Breast epithelium (tissue), 4 donors: ENCODE measurements at regions not wholly inside any gene's neighbourhood (a gene's known extent, or its start where the extent isn't known, plus 50 kb on each side); places are given as distances from the start of the nearest gene placed in this dataset.

Source experiments
- DNase-seq, 2 donors: peaks; one replicate each; pipeline ENCODE4 v3.0.0-alpha.2; 2019; ENCODE audit warnings: low spot score in 2 of 2
- H3K27ac ChIP-seq, 2 donors: fragments of 200-600 bp; sonication (generic) in 1 of 2; one replicate each; pipeline ENCODE4 v1.5.1; 2016 to 2019; ENCODE audit warnings: mild to moderate bottlenecking in 1 of 2
- H3K27me3 ChIP-seq, 2 donors: fragments of 200-600 bp; sonication (generic) in 1 of 2; one replicate each; pipeline versions ENCODE4 v1.5.1 to v1.6.0; 2017 to 2019; ENCODE audit warnings: control low read depth in 1 of 2, mild to moderate bottlenecking in 1 of 2
- H3K36me3 ChIP-seq: fragments of 200-600 bp; one replicate; pipeline ENCODE4 v1.5.1; 2019
- H3K4me1 ChIP-seq, 2 donors: fragments of 200-600 bp; sonication (generic); one replicate each; pipeline ENCODE4 v1.5.1; 2016 to 2019; ENCODE audit warnings: control low read depth in 1 of 2
- H3K4me3 ChIP-seq, 3 donors: fragments of 200-600 bp; sonication (generic); 1 replicate in 2 of 3; 2 replicates in 1 of 3; pipeline ENCODE4 v1.5.1; 2016 to 2019; ENCODE audit warnings: mild to moderate bottlenecking in 3 of 3, moderate library complexity in 2 of 3
- H3K9me3 ChIP-seq, 2 donors: fragments of 200-600 bp; sonication (generic) in 1 of 2; one replicate each; pipeline ENCODE4 v1.5.1; 2016 to 2019; ENCODE audit warnings: control low read depth in 1 of 2
- POLR2A ChIP-seq: fragments of 450-650 bp; IDR thresholded peaks from one replicate; pipeline ENCODE4 v1.6.1; 2016; ENCODE audit warnings: antibody characterized with exemption, mild to moderate bottlenecking, moderate library complexity
- POLR2AphosphoS5 ChIP-seq, 3 donors: sonication (generic); formaldehyde crosslinking; IDR thresholded peaks; one replicate each; pipeline ENCODE4 v1.6.1; 2017; ENCODE audit warnings: antibody characterized with exemption in 3 of 3
- intact Hi-C: fragments of 100-400 bp; cut with DNase I; formaldehyde crosslinking; loops from one replicate; pipeline ENCODE4 v1.15.1; 2023; ENCODE audit warnings: low total_unique reads
- TF ChIP-seq, protein P1 (sequence below), 3 donors: fragments of 450-650 bp; IDR thresholded peaks; one replicate each; pipeline ENCODE4 v1.5.1; 2016 to 2017; ENCODE audit warnings: antibody characterized with exemption in 3 of 3, mild to moderate bottlenecking in 3 of 3, moderate library complexity in 3 of 3

DNA sequence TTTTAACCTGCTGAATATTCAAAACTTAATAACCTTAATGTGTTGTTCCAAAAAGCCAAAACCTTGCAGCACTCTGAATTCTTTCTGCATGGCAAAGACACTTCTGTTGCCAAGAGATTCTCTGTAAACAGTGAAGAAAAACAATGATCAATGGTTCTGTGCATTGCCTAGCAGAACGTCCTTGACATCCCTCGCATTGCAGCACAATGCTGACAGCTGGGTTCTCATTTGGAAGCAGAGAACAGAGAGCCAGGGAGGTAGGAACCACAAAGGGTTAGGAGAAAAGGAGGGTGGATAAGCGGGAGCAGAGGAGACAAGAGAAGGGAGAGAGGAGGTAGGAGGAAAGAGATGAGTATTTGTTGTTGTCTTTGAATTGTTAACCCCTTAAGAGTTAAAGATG is 501.1 kb downstream of the NAV3 start:
- Histone ChIP-seq H3K27me3 (no peaks in the 10 kb centered on the region), H3K27ac (no peak overlapping the region), H3K4me1 (no peaks in the 10 kb centered on the region), H3K4me3 (no peak overlapping the region), H3K9me3 (no peaks in the 10 kb centered on the region), H3K36me3 (no peaks in the 10 kb centered on the region)
- DNase-seq, result no peak
- intact Hi-C loops, result no loop called here
- TF ChIP-seq, protein P1, sequence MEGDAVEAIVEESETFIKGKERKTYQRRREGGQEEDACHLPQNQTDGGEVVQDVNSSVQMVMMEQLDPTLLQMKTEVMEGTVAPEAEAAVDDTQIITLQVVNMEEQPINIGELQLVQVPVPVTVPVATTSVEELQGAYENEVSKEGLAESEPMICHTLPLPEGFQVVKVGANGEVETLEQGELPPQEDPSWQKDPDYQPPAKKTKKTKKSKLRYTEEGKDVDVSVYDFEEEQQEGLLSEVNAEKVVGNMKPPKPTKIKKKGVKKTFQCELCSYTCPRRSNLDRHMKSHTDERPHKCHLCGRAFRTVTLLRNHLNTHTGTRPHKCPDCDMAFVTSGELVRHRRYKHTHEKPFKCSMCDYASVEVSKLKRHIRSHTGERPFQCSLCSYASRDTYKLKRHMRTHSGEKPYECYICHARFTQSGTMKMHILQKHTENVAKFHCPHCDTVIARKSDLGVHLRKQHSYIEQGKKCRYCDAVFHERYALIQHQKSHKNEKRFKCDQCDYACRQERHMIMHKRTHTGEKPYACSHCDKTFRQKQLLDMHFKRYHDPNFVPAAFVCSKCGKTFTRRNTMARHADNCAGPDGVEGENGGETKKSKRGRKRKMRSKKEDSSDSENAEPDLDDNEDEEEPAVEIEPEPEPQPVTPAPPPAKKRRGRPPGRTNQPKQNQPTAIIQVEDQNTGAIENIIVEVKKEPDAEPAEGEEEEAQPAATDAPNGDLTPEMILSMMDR (IDR thresholded peaks at IDR 0.05), result no peak
- TF ChIP-seq POLR2AphosphoS5 (IDR thresholded peaks at IDR 0.05) (no peak), POLR2A (no peak)

DNA sequence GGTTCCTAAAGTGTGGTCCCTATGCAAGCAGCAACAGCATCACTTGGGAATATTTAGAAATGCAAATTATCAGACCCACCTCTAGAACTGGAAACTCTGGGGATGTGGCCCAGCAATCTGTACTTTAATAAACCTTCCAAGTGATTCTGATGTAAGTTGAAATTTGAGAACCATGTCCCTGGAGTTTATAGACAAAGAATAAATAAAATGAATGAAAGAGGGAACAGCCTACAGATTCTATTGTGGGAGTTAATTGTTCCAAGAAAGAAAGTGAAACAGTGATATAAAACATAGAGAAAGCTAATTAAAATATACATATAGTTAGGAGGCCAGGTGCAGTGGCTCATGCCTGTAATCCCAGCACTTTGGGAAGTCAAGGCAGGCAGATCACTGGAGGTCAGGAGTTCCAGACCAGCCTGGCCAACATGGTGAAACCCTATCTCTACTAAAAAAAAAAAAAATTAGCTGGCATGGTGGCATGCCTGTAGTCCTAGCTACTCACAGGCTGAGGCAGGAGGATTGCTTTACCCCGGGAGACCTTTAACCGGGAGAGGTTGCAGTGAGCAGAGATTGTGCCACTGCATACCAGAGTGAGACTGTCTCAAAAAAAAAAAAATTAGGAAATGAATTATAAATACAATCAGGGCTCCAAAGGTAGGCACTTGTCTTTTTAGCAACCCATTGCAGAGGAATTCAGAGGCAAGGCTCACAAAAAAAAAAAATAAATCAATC is 507.5 kb downstream of the NAV3 start:
- TF ChIP-seq, protein P1 (IDR thresholded peaks at IDR 0.05), result no peak
- TF ChIP-seq POLR2A, result no peak
- TF ChIP-seq POLR2AphosphoS5 (IDR thresholded peaks at IDR 0.05), result no peak
- no peak overlapping the region for H3K4me3 ChIP-seq
- no peaks in the 10 kb centered on the region for H3K27me3 ChIP-seq
- intact Hi-C loops, result no loop called here
- H3K4me1 ChIP-seq, result no peaks in the 10 kb centered on the region
- no peaks in the 10 kb centered on the region for H3K36me3 ChIP-seq
- H3K9me3 ChIP-seq, result no peaks in the 10 kb centered on the region
- no peak for DNase-seq
- H3K27ac ChIP-seq, result no peak overlapping the region

DNA sequence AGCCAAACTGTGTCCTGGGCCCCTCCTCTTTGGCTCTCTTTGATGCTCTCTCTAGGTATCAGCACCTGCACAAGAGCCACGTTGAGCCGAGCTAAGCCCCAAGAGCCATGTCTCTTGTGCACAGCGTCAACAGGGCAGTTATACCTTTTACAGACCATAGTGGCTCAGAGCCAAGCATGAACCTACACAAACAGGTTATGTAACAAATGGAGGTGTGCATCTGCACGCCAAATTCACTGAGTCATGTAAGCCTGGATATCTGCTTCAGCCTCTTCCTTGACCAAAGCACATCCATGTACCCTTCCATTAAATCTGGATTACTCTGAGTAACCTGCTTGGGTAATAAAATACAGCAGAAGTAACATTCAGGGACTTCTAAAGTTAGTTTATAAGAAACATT is 509.7 kb downstream of the NAV3 start:
- intact Hi-C loops, result no loop called here
- no peak for DNase-seq

DNA sequence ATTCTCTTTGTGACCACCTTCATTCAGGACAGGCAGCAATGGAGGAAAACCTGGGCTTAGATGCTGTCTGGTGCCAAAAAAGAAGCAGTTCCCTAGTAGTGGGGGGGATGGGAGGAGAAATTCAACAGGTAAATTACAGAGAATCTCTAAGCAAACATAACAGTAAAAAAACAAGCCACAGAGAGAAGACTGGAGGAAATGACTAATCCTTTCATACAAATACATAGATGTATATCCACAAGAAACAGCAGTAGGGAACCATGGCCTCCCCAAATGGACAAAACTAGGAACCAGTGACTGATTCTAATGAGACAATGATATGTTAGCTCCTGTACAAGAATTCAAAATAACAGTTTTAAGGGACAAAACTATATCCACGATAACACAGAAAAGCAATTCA is 513.0 kb downstream of the NAV3 start:
- H3K36me3 ChIP-seq, result no peaks in the 10 kb centered on the region
- intact Hi-C loops, result no loop called here
- no peak overlapping the region for H3K27ac ChIP-seq
- no peaks in the 10 kb centered on the region for H3K27me3 ChIP-seq
- H3K4me3 ChIP-seq, result no peak overlapping the region
- TF ChIP-seq, protein P1 (IDR thresholded peaks at IDR 0.05), result no peak
- TF ChIP-seq POLR2A, result no peak
- TF ChIP-seq POLR2AphosphoS5 (IDR thresholded peaks at IDR 0.05), result no peak
- DNase-seq, result no peak
- H3K9me3 ChIP-seq, result peaks cover 0 to 13% of the 10 kb centered on the region in 2 donors
- no peaks in the 10 kb centered on the region for H3K4me1 ChIP-seq

More for the DNA sequence above, 509.7 kb downstream of the NAV3 start:
- Histone ChIP-seq H3K4me1 (no peaks in the 10 kb centered on the region), H3K9me3 (no peaks in the 10 kb centered on the region), H3K27me3 (no peaks in the 10 kb centered on the region), H3K36me3 (no peaks in the 10 kb centered on the region), H3K4me3 (no peak overlapping the region), H3K27ac (no peak overlapping the region)
- no peak for TF ChIP-seq POLR2AphosphoS5 (IDR thresholded peaks at IDR 0.05)
- TF ChIP-seq, protein P1 (IDR thresholded peaks at IDR 0.05), result no peak
- TF ChIP-seq POLR2A, result no peak

DNA sequence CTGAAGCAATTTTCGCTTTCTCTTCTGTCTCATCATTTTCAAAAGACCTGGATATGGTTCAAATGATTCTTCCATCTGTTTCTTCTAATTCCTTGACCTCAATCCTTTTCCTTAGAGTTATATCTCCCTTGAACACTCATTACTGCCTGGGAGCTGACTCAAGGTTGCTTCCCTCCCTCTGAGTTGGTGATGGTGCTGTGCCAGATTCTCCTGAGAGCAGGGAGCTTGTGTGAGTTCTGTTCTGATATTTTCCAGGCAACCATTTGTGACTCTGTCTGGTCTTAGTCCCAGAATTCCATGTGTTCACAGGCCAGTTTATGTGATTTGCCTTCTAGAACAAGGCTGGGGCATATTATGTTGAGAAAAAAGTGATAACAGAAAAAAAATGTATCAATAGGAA is 505.1 kb upstream of the SYT1 start:
- H3K4me3 ChIP-seq, result no peak overlapping the region
- TF ChIP-seq, protein P1 (IDR thresholded peaks at IDR 0.05), result no peak
- TF ChIP-seq POLR2AphosphoS5 (IDR thresholded peaks at IDR 0.05) (no peak), POLR2A (no peak)
- H3K36me3 ChIP-seq, result no peaks in the 10 kb centered on the region
- no peaks in the 10 kb centered on the region for H3K27me3 ChIP-seq
- no peak for DNase-seq
- H3K9me3 ChIP-seq, result no peaks in the 10 kb centered on the region
- H3K4me1 ChIP-seq, result no peaks in the 10 kb centered on the region
- no peak overlapping the region for H3K27ac ChIP-seq
- intact Hi-C loops, result no loop called here
